ENCODE measurements at regions not wholly inside any gene's neighbourhood (a gene's known extent, or its start where the extent isn't known, plus 50 kb on each side); places are given as distances from the start of the nearest gene placed in this dataset.

DNA sequence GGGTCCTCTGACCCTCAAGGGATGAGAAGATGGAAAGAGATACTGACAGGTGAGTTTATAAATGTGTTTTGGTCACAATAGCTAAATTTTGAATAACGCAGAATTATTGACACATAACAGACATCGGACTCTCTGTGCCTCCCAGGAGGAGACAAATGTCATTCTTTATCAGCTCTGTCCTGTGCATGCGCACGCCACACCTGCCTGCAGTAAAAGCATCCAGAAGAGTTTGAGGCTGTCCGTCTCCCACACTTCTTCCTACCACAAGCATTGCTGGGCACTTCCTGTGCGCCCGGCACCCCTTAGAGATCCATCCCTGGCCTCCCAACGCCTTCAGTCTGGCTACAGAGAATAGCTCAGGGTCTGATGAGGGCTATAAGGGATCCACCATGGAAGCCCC lies 81.5 kb upstream of the CST7 start:
- no peak overlapping the region for H3K9ac ChIP-seq
- H4K20me1 ChIP-seq (ENCODE audit: insufficient read depth), result no peaks in the 10 kb centered on the region
- H3K27me3 ChIP-seq (ENCODE audit: insufficient read depth, low read depth), result no peaks in the 10 kb centered on the region
- TF ChIP-seq, protein P1, sequence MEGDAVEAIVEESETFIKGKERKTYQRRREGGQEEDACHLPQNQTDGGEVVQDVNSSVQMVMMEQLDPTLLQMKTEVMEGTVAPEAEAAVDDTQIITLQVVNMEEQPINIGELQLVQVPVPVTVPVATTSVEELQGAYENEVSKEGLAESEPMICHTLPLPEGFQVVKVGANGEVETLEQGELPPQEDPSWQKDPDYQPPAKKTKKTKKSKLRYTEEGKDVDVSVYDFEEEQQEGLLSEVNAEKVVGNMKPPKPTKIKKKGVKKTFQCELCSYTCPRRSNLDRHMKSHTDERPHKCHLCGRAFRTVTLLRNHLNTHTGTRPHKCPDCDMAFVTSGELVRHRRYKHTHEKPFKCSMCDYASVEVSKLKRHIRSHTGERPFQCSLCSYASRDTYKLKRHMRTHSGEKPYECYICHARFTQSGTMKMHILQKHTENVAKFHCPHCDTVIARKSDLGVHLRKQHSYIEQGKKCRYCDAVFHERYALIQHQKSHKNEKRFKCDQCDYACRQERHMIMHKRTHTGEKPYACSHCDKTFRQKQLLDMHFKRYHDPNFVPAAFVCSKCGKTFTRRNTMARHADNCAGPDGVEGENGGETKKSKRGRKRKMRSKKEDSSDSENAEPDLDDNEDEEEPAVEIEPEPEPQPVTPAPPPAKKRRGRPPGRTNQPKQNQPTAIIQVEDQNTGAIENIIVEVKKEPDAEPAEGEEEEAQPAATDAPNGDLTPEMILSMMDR (conservative IDR thresholded peaks at IDR 0.05; ENCODE audit: low read depth, low read length), result no peak
- H2AFZ ChIP-seq (ENCODE audit: low read depth), result no peak overlapping the region
- no peaks in the 10 kb centered on the region for H3K36me3 ChIP-seq (ENCODE audit: insufficient read depth)
- no peak overlapping the region for H3K4me2 ChIP-seq
- H3K4me1 ChIP-seq (ENCODE audit: low read depth, poor library complexity, severe bottlenecking), result no peaks in the 10 kb centered on the region
- no peak overlapping the region for H3K4me3 ChIP-seq (IDR thresholded peaks at IDR 0.05; ENCODE audit: insufficient read depth, low read depth, low read length)
- H3K27ac ChIP-seq, result no peak overlapping the region
- H3K79me2 ChIP-seq (ENCODE audit: insufficient read depth, low read depth), result no peaks in the 10 kb centered on the region

DNA sequence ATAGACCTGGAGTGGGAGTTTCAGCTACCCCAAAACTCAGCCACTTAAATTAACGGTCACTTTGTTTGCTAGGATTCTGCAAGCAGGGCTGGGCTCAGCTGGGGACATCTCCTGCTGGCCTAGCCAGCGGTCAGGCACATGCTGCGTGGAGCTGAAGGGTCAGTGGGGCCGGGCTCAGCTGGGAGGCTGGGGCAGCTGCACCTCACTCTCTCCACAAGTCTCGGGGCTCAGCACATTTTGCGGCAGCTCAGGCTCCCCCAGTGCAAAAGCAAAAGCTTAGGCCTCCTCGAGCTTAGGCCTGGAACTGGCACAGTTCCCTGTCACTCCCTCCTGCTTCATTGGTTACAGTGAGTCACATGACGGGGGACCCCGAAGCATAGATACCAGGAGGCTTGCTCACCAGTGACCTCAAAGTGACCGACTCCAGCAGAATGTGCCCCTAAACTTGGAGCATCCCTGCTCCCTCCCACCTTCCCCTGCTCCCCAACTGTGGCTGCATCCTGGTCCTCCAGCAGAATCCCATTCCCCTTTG lies 80.6 kb upstream of the CST7 start:
- H3K4me3 ChIP-seq (IDR thresholded peaks at IDR 0.05; ENCODE audit: insufficient read depth, low read depth, low read length), result no peak overlapping the region
- H3K9ac ChIP-seq, result no peak overlapping the region
- H3K4me2 ChIP-seq, result no peak overlapping the region
- no peaks in the 10 kb centered on the region for H4K20me1 ChIP-seq (ENCODE audit: insufficient read depth)
- no peaks in the 10 kb centered on the region for H3K36me3 ChIP-seq (ENCODE audit: insufficient read depth)
- TF ChIP-seq, protein P1 (conservative IDR thresholded peaks at IDR 0.05; ENCODE audit: low read depth, low read length), result no peak
- no peaks in the 10 kb centered on the region for H3K4me1 ChIP-seq (ENCODE audit: low read depth, poor library complexity, severe bottlenecking)
- H3K27ac ChIP-seq, result no peak overlapping the region
- no peak overlapping the region for H2AFZ ChIP-seq (ENCODE audit: low read depth)
- no peaks in the 10 kb centered on the region for H3K79me2 ChIP-seq (ENCODE audit: insufficient read depth, low read depth)
- H3K27me3 ChIP-seq (ENCODE audit: insufficient read depth, low read depth), result no peaks in the 10 kb centered on the region

DNA sequence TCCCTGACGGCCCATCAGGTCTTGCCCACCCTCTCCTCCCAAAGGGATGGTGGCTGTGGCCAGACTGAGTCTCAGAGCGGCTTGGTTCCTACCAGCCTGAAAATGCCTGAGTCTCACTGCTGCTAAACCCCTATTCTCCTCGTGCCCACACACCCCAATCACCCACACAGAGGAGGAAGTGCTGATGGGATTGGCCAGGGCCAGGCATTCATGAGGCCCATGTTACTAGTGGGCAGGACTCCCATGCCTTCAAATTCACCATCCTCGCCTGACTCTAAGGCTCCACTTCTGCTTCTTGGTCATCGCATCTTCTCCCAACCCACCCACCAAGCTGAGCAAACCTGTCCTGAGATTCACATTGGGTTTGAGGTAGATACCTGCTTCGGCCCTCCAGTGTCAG lies 80.1 kb upstream of the CST7 start:
- no peaks in the 10 kb centered on the region for H3K36me3 ChIP-seq (ENCODE audit: insufficient read depth)
- TF ChIP-seq, protein P1 (conservative IDR thresholded peaks at IDR 0.05; ENCODE audit: low read depth, low read length), result no peak
- H3K27ac ChIP-seq, result no peak overlapping the region
- H3K79me2 ChIP-seq (ENCODE audit: insufficient read depth, low read depth), result no peaks in the 10 kb centered on the region
- H2AFZ ChIP-seq (ENCODE audit: low read depth), result no peak overlapping the region
- no peak overlapping the region for H3K4me2 ChIP-seq
- H4K20me1 ChIP-seq (ENCODE audit: insufficient read depth), result no peaks in the 10 kb centered on the region
- H3K9ac ChIP-seq, result no peak overlapping the region
- H3K27me3 ChIP-seq (ENCODE audit: insufficient read depth, low read depth), result no peaks in the 10 kb centered on the region
- H3K4me1 ChIP-seq (ENCODE audit: low read depth, poor library complexity, severe bottlenecking), result no peaks in the 10 kb centered on the region
- H3K4me3 ChIP-seq (IDR thresholded peaks at IDR 0.05; ENCODE audit: insufficient read depth, low read depth, low read length), result no peak overlapping the region

DNA sequence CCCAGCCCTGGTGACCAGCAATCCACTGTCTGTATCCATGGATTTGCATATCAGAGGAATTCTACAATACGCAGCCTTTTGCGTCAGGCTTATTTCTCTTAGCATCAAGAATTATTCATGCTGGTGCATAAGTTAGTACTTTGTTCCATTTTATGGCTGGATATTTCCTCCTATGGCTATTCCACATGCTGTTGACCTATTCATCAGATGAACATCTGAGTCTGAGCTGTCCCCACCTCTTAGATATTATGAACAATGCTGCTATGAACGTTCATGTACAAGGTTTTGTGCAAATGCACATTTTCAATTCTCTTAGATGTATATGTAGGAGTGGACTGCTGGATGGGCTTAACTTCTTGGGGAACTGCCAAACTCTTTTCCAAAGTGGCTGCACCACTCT lies 79.0 kb upstream of the CST7 start:
- no peaks in the 10 kb centered on the region for H3K4me1 ChIP-seq (ENCODE audit: low read depth, poor library complexity, severe bottlenecking)
- H2AFZ ChIP-seq (ENCODE audit: low read depth), result no peak overlapping the region
- no peaks in the 10 kb centered on the region for H3K36me3 ChIP-seq (ENCODE audit: insufficient read depth)
- no peak overlapping the region for H3K4me3 ChIP-seq (IDR thresholded peaks at IDR 0.05; ENCODE audit: insufficient read depth, low read depth, low read length)
- H3K27ac ChIP-seq, result no peak overlapping the region
- no peaks in the 10 kb centered on the region for H4K20me1 ChIP-seq (ENCODE audit: insufficient read depth)
- no peak overlapping the region for H3K4me2 ChIP-seq
- TF ChIP-seq, protein P1 (conservative IDR thresholded peaks at IDR 0.05; ENCODE audit: low read depth, low read length), result no peak
- no peaks in the 10 kb centered on the region for H3K79me2 ChIP-seq (ENCODE audit: insufficient read depth, low read depth)
- no peak overlapping the region for H3K9ac ChIP-seq
- H3K27me3 ChIP-seq (ENCODE audit: insufficient read depth, low read depth), result no peaks in the 10 kb centered on the region
